Neural crest cell (in vitro differentiated cells): ENCODE measurements at regions not wholly inside any gene's neighbourhood (a gene's known extent, or its start where the extent isn't known, plus 50 kb on each side); places are given as distances from the start of the nearest gene placed in this dataset.

Experiments
- DNase-seq: peaks from one replicate; pipeline ENCODE4 v3.0.0; 2021; ENCODE audit warnings: low read depth, mixed read lengths, low spot score
- H3K27ac Mint-ChIP-seq: one replicate; pipeline ENCODE4 v1.8.0; 2021; ENCODE audit warnings: mild to moderate bottlenecking, mixed read lengths; ENCODE audit not compliant: unreplicated experiment
- H3K27me3 Mint-ChIP-seq: 2 replicates; pipeline ENCODE4 v1.8.0; 2021; ENCODE audit warnings: low read depth, mild to moderate bottlenecking, mixed read lengths
- H3K36me3 Mint-ChIP-seq: 2 replicates; pipeline ENCODE4 v1.8.0; 2021; ENCODE audit warnings: low read depth, mild to moderate bottlenecking, mixed read lengths
- H3K4me1 Mint-ChIP-seq: 2 replicates; pipeline ENCODE4 v1.8.0; 2021; ENCODE audit warnings: mixed read lengths
- H3K4me3 Mint-ChIP-seq: one replicate; pipeline ENCODE4 v1.8.0; 2021; ENCODE audit warnings: mild to moderate bottlenecking, mixed read lengths
- H3K9me3 Mint-ChIP-seq: 2 replicates; pipeline ENCODE4 v1.8.0; 2021; ENCODE audit warnings: mixed read lengths
- TF ChIP-seq, protein P1 (sequence below): fragments of 200-600 bp; sonication (generic); conservative IDR thresholded peaks from 2 replicates; pipeline ENCODE4 v1.5.0; 2021; ENCODE audit warnings: antibody characterized with exemption, mild to moderate bottlenecking

DNA sequence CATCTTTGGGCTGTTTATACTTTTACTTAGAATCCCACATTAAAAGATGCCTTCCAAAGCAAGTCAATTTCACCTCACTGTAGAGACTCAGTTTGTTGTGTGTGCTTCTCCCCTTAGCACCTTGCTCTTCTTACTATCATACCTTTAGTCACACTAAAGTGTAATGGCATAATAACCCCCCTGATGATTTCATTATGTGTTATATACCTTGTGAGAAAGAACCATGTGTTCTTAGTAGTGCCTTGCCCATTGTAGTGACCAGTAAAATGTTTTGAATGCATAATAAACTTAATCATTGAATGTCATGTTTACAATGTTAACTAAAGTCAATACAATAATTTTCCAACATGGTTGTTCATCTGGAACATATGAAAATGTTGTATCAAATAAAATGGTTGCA is 1621.9 kb downstream of the PCDH7 start:
- Mint-ChIP-seq H3K27me3 (no peaks in the 10 kb centered on the region), H3K27ac (no peak overlapping the region), H3K36me3 (no peaks in the 10 kb centered on the region), H3K4me1 (no peaks in the 10 kb centered on the region), H3K9me3 (no peaks in the 10 kb centered on the region), H3K4me3 (no peak overlapping the region)
- TF ChIP-seq, protein P1, sequence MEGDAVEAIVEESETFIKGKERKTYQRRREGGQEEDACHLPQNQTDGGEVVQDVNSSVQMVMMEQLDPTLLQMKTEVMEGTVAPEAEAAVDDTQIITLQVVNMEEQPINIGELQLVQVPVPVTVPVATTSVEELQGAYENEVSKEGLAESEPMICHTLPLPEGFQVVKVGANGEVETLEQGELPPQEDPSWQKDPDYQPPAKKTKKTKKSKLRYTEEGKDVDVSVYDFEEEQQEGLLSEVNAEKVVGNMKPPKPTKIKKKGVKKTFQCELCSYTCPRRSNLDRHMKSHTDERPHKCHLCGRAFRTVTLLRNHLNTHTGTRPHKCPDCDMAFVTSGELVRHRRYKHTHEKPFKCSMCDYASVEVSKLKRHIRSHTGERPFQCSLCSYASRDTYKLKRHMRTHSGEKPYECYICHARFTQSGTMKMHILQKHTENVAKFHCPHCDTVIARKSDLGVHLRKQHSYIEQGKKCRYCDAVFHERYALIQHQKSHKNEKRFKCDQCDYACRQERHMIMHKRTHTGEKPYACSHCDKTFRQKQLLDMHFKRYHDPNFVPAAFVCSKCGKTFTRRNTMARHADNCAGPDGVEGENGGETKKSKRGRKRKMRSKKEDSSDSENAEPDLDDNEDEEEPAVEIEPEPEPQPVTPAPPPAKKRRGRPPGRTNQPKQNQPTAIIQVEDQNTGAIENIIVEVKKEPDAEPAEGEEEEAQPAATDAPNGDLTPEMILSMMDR = no peak
- DNase-seq = no peak

DNA sequence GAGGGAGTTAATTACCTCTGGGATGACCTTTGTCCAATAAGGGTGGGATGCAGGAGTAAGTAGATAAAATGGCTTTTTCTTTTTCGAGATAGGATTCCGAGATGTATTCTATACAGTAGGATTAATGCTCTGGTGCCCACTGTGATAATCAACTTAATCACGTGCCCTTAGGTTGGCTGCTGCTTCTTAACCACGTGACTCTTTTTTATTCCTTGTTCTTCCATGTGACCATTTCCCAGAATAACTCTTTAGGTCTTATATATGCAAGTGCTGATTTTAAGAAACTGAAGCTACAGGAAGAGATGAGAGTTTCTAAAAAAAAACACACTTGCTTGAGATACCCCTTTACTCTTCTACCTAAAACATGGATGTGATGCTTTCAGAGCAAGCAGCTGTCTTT is 1628.9 kb downstream of the PCDH7 start:
- TF ChIP-seq, protein P1 = no peak
- Mint-ChIP-seq H3K36me3 (no peaks in the 10 kb centered on the region), H3K4me1 (no peaks in the 10 kb centered on the region), H3K9me3 (peaks cover 3% of the 10 kb centered on the region), H3K4me3 (no peak overlapping the region), H3K27ac (no peak overlapping the region), H3K27me3 (no peaks in the 10 kb centered on the region)
- DNase-seq = no peak

DNA sequence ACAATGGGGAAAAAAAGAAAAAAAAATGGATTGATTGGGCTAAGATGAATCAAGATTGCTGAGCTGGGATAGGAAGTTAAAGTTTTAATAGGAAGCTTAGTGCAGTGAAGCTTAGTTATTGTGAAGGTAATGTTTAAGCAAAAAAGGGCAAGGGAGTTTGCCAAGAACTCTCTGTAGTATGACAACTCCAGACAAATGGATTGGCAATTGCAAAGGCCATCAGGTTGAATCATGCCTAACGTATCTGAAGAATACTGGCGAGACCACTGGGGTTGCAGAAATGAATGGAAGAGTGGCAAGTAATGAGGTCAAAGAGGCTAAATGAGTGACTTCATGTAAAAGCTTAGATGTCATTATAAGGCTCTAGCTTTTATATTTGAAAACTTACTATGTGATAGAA is 1654.0 kb downstream of the PCDH7 start:
- no peak overlapping the region for H3K4me3 Mint-ChIP-seq
- no peak for DNase-seq
- TF ChIP-seq, protein P1 = no peak
- H3K27ac Mint-ChIP-seq = no peak overlapping the region
- no peaks in the 10 kb centered on the region for H3K27me3 Mint-ChIP-seq
- no peaks in the 10 kb centered on the region for H3K9me3 Mint-ChIP-seq
- no peaks in the 10 kb centered on the region for H3K36me3 Mint-ChIP-seq
- no peaks in the 10 kb centered on the region for H3K4me1 Mint-ChIP-seq

DNA sequence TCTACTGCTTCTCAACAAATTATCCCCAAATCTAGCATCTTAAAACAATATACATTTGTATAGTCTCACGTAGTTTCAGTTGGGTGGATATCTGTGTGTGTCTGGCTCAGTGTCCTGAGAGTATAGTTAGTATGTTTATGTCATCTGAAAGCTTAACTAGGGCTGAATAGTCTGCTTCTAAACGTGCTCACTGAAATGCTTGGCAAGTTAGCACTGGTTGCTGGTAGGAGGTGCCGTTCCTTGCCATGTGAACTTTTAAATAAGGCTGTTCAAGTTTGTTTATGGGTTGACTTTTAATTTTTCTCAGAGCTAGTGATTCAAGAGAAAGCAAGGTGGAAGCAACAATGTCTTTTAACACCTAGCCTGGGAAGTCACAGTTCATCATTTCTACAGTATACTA is 1673.6 kb downstream of the PCDH7 start:
- TF ChIP-seq, protein P1 = no peak
- Mint-ChIP-seq H3K4me1 (no peaks in the 10 kb centered on the region), H3K36me3 (no peaks in the 10 kb centered on the region), H3K9me3 (no peaks in the 10 kb centered on the region), H3K27ac (no peak overlapping the region), H3K27me3 (no peaks in the 10 kb centered on the region), H3K4me3 (no peak overlapping the region)
- DNase-seq = no peak

DNA sequence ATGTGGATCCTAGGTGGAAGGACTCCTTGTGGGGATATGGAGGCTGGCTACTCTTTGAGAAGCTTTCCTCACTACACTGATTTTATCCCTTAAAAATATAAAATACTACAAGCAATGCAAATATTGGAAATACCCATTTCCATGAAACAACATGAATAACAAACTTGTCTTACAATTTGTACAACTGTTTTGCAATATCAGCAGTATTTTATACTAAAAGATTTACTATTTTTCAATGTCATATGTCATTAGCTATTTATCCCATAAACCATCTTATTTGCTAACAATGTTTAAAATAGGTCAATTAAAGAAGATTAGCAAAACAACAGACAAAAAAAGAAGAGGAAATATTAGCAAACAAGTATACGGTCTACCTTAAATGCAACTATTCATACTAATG is 1674.1 kb downstream of the PCDH7 start:
- Mint-ChIP-seq H3K27me3 (no peaks in the 10 kb centered on the region), H3K9me3 (no peaks in the 10 kb centered on the region), H3K27ac (no peak overlapping the region), H3K4me1 (no peaks in the 10 kb centered on the region), H3K4me3 (no peak overlapping the region), H3K36me3 (no peaks in the 10 kb centered on the region)
- no peak for DNase-seq
- TF ChIP-seq, protein P1 = no peak

DNA sequence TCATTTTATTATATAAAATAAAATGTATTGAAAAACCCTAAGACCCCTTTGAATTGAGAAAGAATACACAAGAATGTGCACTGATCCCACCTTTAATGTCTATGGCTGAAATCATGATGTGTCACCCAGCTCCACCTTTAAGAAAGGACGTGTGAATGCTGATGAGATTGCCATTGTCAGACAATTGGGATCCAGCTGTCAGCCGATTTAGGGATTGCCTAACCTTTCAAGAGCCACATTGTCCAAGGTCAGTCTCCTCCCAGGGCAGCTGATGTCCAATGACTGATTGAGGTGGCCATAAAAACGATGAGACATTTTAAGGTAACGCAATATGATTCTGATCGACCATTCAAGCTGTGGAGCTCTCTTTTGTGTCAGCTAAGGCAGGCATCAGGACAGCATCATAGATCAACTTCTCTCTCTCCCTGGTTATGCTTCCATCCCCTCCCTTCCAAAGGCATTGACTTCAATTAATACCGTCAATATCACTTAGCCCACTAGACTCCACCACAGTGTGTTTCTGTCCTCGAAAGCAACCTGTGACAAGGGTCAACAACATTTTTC is 1676.4 kb downstream of the PCDH7 start:
- no peaks in the 10 kb centered on the region for H3K4me1 Mint-ChIP-seq
- H3K36me3 Mint-ChIP-seq = no peaks in the 10 kb centered on the region
- TF ChIP-seq, protein P1 = no peak
- no peak for DNase-seq
- no peak overlapping the region for H3K4me3 Mint-ChIP-seq
- H3K27me3 Mint-ChIP-seq = no peaks in the 10 kb centered on the region
- peaks cover 2% of the 10 kb centered on the region for H3K9me3 Mint-ChIP-seq
- H3K27ac Mint-ChIP-seq = no peak overlapping the region
